NAMALWA (cell line): ENCODE measurements at regions not wholly inside any gene's neighbourhood (a gene's known extent, or its start where the extent isn't known, plus 50 kb on each side); places are given as distances from the start of the nearest gene placed in this dataset.
A peak's percentile ranks its signal among the peaks of the same experiment; 100 is the strongest.

ENCODE experiments used
- DNase-seq: peaks from one replicate; pipeline ENCODE4 v3.0.0-alpha.2; 2015; ENCODE audit warnings: low spot score

DNA sequence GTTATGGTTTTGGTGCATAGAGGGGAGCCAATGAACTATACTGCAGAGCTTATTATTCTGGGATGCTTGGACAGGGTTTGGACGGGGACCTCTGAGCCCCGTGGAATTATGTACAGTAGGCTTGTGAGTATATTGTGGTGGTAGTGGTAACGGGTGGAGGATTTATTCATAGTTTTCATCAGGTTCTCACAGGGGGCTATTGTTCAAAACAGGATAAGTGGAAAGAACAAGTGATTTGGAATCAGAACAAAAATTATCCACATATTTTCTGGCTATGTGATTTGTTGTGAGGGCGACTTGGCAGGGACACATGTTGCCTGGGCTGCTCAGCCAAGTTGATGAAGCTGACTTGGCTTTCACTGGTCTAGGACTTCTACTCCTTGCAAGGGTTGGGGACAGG lies 64.6 kb upstream of the ELOVL5 start:
- DNase-seq: no peak

DNA sequence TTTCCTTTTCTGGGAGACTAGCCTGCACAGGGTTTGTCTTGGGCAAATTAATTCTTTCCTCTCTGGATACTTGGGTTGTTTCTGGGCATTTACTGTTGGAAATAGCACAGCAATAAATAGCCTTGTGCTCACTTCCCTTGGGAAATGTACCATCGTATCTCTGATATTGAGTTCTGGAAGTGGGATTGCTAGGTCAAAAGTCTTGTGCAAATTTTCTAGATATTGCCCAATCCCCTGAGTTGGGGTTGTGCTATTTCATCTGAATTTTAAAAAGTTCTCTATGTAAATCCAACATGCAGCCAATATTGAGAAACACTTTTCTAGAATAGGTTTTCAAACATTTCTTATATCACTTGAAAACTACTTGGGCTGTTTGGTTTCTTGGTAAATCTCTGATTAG lies 64.0 kb upstream of the ELOVL5 start:
- no peak for DNase-seq

DNA sequence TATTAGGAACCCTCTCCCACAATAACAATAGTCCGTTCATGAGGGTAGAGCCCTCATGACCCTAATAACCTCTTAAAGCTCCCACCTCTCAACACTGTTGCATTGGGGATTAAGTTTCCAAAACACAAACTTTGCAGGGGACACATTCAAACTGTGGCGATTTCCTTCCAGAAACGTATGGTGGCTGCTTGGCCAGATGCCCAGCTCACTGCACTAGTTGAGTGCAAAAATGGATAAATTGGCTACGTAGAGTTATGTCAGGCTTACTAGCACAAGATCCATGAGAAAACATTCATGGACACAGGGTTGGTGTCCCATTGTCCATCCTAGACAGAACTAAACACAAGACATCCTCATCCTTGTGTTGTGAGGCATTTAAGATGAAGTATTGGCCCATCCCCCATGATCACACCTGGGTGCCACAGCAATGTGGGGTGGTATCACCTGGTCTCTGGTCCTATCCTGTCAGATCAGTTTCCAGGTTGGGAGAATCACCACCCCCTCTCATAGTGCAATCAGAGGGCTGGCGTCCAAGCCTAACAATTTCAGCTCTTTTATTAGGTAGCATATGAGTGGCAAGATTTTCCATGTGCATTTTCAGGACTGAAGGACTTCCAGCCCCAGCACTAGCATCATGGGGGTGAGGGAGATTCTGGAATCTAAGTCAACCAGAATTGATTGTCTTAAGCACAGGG lies 63.4 kb upstream of the ELOVL5 start:
- DNase-seq: no peak

DNA sequence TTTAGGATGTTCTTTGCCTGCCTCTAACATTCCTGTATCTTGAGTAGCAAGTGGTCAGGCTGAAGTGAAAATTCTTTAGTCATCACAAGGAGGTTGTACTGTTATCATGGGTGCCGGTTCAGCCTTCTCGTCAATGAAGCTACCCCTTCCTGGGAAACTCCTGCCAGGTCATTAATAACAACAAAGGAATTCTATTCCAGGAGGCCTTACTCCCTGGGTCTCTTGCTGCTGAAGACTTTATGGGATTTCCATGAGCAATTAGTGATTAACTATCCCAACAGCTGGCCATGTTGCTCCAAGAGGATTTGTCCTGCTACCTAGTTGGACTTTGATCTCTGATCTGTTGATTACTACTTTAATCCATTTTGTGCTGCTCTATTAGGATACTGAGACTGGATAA lies 62.7 kb upstream of the ELOVL5 start:
- DNase-seq: no peak

DNA sequence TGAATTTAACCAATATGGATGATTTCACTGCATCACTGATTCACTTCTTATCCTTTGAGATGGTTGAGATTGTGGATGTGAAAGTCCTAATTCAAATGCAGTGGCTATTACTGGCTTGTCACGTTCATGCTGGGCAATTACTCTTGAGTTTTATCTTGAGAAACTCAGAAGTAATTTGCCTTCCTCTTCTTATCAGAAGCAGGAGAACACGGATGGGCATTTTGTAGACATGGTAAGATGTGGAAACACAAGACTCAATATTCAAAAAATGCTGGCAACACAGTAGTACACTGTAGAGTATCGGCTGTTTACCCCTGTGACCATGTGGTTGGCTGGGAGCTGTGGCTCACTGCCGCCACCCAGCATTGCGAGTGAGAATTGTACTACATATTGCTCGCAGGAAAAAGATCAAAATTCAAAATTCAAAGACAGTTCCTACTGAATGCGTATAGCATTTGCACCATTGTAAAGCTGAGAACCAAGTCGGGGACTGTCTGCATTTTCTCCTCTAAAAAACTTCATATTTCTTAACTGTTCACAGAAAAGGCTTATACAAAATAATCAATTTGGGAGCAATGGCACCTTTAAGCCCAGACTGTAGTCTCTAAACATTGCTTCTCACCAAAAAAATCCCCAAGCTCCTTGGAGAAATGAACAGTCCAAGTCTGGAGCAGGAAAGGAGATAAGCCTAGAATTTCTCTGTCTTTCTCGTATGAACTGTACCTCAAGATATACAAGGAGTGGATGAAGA lies 61.9 kb upstream of the ELOVL5 start:
- DNase-seq: peak; percentile 75

DNA sequence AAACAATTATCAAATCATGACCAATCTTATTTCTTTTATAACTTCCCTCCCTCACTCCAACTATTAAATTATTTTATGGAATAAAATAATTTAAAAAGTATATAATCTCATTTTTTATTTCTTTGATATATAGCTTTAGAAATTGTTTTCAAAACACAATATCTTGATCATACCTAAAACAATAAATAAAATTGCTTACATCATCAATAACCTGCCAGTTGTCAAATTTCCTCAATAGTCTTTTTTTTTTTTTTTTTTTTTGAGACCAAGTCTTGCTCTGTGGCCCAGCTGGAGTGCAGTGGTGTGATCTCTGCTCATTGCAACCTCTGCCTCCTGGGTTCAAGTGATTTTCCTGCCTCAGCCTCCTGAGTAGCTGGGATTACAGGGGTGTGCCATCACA lies 60.1 kb upstream of the ELOVL5 start:
- DNase-seq: no peak

DNA sequence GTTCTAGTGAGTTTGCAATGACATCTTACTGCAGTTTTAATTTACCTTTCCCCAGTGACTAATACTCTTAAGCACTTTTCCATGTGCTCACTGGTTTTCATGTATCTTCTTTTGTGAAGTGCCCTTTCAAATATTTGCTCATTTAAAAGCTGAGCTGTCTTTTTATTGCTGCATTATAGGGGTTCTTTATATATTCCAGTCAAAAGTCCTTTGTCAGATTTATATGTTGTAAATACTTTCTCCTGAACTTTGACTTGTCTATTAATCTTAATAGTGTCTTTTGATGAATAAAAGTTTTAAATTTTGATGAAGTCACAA lies 50.2 kb upstream of the ELOVL5 start:
- no peak for DNase-seq

DNA sequence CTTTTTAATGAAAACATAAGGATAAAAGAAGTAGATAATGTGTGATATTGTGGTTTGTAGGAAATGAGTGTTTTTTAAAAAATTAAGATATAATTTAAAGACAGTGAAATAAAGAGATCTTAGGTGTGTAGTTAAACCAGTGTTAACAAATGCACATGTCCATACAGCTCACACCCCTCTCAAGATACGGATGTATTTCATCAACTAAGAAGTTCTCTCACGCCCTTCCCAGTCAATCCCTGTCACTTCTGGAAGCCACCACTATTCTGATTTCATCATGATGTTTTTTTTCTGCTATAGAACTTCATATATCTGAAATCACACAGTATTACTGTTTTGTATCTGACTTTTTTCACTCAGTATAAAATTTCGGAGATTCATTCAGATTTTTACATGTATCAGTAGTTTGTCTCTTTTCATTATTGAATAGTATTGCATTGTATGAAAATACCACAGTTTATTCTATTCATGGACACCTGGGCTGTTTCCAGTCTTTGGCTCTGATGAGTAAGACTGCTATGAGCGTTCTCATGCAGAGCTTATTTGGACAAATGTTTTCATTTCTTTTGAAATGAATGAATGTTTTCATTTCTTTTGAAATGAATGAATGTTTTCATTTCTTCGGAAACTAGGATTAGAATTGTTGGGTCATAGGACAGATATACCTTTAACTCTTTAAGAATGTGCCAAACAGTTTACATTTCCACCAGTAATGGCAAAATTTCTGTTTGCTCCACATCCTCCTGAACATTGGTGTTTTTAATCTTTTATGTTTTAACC lies 49.7 kb upstream of the ELOVL5 start:
- DNase-seq: no peak
